ENCODE measurements at regions not wholly inside any gene's neighbourhood (a gene's known extent, or its start where the extent isn't known, plus 50 kb on each side); places are given as distances from the start of the nearest gene placed in this dataset. TPM values are rescaled to one million over a fixed set of nuclear protein-coding genes. Genes with fewer than 3 reads are reported as not detected.

Small RNAs in the stretch of these regions (small RNA-seq; reads per million reads assigned to genes)
- not detected for gene RF00156

All from fibroblast of villous mesenchyme (primary cell).